ENCODE measurements at regions not wholly inside any gene's neighbourhood (a gene's known extent, or its start where the extent isn't known, plus 50 kb on each side); places are given as distances from the start of the nearest gene placed in this dataset.

- Histone ChIP-seq H3K4me1 (ENCODE audit: control insufficient read depth in 1 of 2, insufficient read depth in 2 of 2, low read depth in 1 of 2, low read length in 1 of 2) (peaks cover 0 to 7% of the 10 kb centered on the region in 2 experiments; a peak in 1 of 4 replicates), H3K9me2 (no peaks in the 10 kb centered on the region)
- POLR2A ChIA-PET: no interaction called here
Observed at GRCh38 chr15:20352241-20353200, 189.1 kb downstream of the GOLGA6L6 start.

GRCh38 chr15:20351448-20351971, 190.1 kb downstream of the GOLGA6L6 start:
- peaks cover 0 to 1% of the 10 kb centered on the region in 2 experiments; a peak in 1 of 4 replicates for H3K4me1 ChIP-seq (ENCODE audit: control insufficient read depth in 1 of 2, insufficient read depth in 2 of 2, low read depth in 1 of 2, low read length in 1 of 2)
- H2AFZ ChIP-seq (ENCODE audit: low read depth): no peak overlapping the region
- POLR2A ChIA-PET: no interaction called here
- no peak overlapping the region for H3K9ac ChIP-seq
- no peaks in the 10 kb centered on the region for H3F3A ChIP-seq (replicated peaks; ENCODE audit: insufficient read depth)
- H3K79me2 ChIP-seq (ENCODE audit: insufficient read depth): no peaks in the 10 kb centered on the region
- no peaks in the 10 kb centered on the region for H3K9me3 ChIP-seq
- no peaks in the 10 kb centered on the region for H3K9me2 ChIP-seq
- no peaks in the 10 kb centered on the region for H3K36me3 ChIP-seq (replicated peaks in 1 of 2; ENCODE audit: control insufficient read depth in 1 of 2, insufficient read depth in 2 of 2, low read length in 1 of 2)
- no peak overlapping the region for H3K27ac ChIP-seq (ENCODE audit: low read depth in 2 of 2, low read length in 1 of 2)
- H4K20me1 ChIP-seq (ENCODE audit: insufficient read depth): no peaks in the 10 kb centered on the region
- H3K4me2 ChIP-seq: no peak overlapping the region
- 13% methylated on average over 8 of the region's 9 CpGs for WGBS (ENCODE audit: low lambda C conversion rate)
- CTCF ChIA-PET: no interaction called here
- no peak overlapping the region for H3K4me3 ChIP-seq (ENCODE audit: low read depth in 2 of 2, low read length in 1 of 2)
- H3K27me3 ChIP-seq (ENCODE audit: insufficient read depth): peaks cover 74% of the 10 kb centered on the region
- no peak for DNase-seq
- TF ChIP-seq, protein P1, sequence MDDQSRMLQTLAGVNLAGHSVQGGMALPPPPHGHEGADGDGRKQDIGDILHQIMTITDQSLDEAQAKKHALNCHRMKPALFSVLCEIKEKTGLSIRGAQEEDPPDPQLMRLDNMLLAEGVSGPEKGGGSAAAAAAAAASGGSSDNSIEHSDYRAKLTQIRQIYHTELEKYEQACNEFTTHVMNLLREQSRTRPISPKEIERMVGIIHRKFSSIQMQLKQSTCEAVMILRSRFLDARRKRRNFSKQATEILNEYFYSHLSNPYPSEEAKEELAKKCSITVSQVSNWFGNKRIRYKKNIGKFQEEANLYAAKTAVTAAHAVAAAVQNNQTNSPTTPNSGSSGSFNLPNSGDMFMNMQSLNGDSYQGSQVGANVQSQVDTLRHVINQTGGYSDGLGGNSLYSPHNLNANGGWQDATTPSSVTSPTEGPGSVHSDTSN (IDR thresholded peaks at IDR 0.05): no peak
- TF ChIP-seq NFIC (IDR thresholded peaks at IDR 0.05; ENCODE audit: borderline replicate concordance) (no peak), RXRA (IDR thresholded peaks at IDR 0.05; ENCODE audit: borderline replicate concordance, low read depth) (no peak), JUND (IDR thresholded peaks at IDR 0.05) (no peak), NRF1 (IDR thresholded peaks at IDR 0.05; ENCODE audit: low read depth, low read length) (no peak), EP300 (IDR thresholded peaks at IDR 0.05; ENCODE audit: borderline replicate concordance in 1 of 2, low read depth in 1 of 2, low read length in 1 of 2) (no peak)

More at GRCh38 chr15:20352241-20353200, 189.1 kb downstream of the GOLGA6L6 start:
- Histone ChIP-seq H3K36me3 (replicated peaks in 1 of 2; ENCODE audit: control insufficient read depth in 1 of 2, insufficient read depth in 2 of 2, low read length in 1 of 2) (no peaks in the 10 kb centered on the region), H3K79me2 (ENCODE audit: insufficient read depth) (no peaks in the 10 kb centered on the region), H3F3A (replicated peaks; ENCODE audit: insufficient read depth) (no peaks in the 10 kb centered on the region), H3K4me3 (ENCODE audit: low read depth in 2 of 2, low read length in 1 of 2) (no peak overlapping the region), H4K20me1 (ENCODE audit: insufficient read depth) (no peaks in the 10 kb centered on the region), H3K9me3 (no peaks in the 10 kb centered on the region), H3K27ac (ENCODE audit: low read depth in 2 of 2, low read length in 1 of 2) (no peak overlapping the region), H3K27me3 (ENCODE audit: insufficient read depth) (peaks cover 69% of the 10 kb centered on the region), H2AFZ (ENCODE audit: low read depth) (no peak overlapping the region), H3K9ac (no peak overlapping the region), H3K4me2 (no peak overlapping the region)
- no peak for TF ChIP-seq TCF12 (IDR thresholded peaks at IDR 0.05)
- CTCF ChIA-PET: no interaction called here
- no peak for DNase-seq
- 19% methylated on average over 14 of the region's 17 CpGs for WGBS (ENCODE audit: low lambda C conversion rate)

GRCh38 chr15:20349774-20350498, 191.7 kb downstream of the GOLGA6L6 start:
- no peaks in the 10 kb centered on the region for H3F3A ChIP-seq (replicated peaks; ENCODE audit: insufficient read depth)
- CTCF ChIA-PET: no interaction called here
- H3K36me3 ChIP-seq (replicated peaks in 1 of 2; ENCODE audit: control insufficient read depth in 1 of 2, insufficient read depth in 2 of 2, low read length in 1 of 2): no peaks in the 10 kb centered on the region
- peaks cover 62% of the 10 kb centered on the region for H3K27me3 ChIP-seq (ENCODE audit: insufficient read depth)
- no peak overlapping the region for H3K9ac ChIP-seq
- POLR2A ChIA-PET: no interaction called here
- H4K20me1 ChIP-seq (ENCODE audit: insufficient read depth): no peaks in the 10 kb centered on the region
- no peaks in the 10 kb centered on the region for H3K79me2 ChIP-seq (ENCODE audit: insufficient read depth)
- H3K4me2 ChIP-seq: no peak overlapping the region
- H3K4me3 ChIP-seq (ENCODE audit: low read depth in 2 of 2, low read length in 1 of 2): no peak overlapping the region
- H3K9me3 ChIP-seq: no peaks in the 10 kb centered on the region
- no peak overlapping the region for H2AFZ ChIP-seq (ENCODE audit: low read depth)
- no peaks in the 10 kb centered on the region for H3K9me2 ChIP-seq
- H3K4me1 ChIP-seq (ENCODE audit: control insufficient read depth in 1 of 2, insufficient read depth in 2 of 2, low read depth in 1 of 2, low read length in 1 of 2): no peaks in the 10 kb centered on the region
- 18% methylated on average over 13 of the region's 13 CpGs for whole genome bisulfite sequencing (ENCODE audit: low lambda C conversion rate)
- no peak overlapping the region for H3K27ac ChIP-seq (ENCODE audit: low read depth in 2 of 2, low read length in 1 of 2)
- DNase-seq: no peak
- TF ChIP-seq RXRA (IDR thresholded peaks at IDR 0.05; ENCODE audit: borderline replicate concordance, low read depth): no peak
- TF ChIP-seq FOSL2 (IDR thresholded peaks at IDR 0.05; ENCODE audit: borderline replicate concordance, low read depth): no peak
- no peak for TF ChIP-seq RCOR1 (IDR thresholded peaks at IDR 0.05; ENCODE audit: low read length)
- TF ChIP-seq, protein P1 (IDR thresholded peaks at IDR 0.05): no peak
- TF ChIP-seq TCF12 (IDR thresholded peaks at IDR 0.05): no peak
- no peak for TF ChIP-seq SIN3A (IDR thresholded peaks at IDR 0.05; ENCODE audit: borderline replicate concordance, low read depth, low read length)
- no peak for TF ChIP-seq SMC3 (IDR thresholded peaks at IDR 0.05; ENCODE audit: low read depth, low read length)
- TF ChIP-seq NFIC (IDR thresholded peaks at IDR 0.05; ENCODE audit: borderline replicate concordance): no peak
- TF ChIP-seq, protein P2, sequence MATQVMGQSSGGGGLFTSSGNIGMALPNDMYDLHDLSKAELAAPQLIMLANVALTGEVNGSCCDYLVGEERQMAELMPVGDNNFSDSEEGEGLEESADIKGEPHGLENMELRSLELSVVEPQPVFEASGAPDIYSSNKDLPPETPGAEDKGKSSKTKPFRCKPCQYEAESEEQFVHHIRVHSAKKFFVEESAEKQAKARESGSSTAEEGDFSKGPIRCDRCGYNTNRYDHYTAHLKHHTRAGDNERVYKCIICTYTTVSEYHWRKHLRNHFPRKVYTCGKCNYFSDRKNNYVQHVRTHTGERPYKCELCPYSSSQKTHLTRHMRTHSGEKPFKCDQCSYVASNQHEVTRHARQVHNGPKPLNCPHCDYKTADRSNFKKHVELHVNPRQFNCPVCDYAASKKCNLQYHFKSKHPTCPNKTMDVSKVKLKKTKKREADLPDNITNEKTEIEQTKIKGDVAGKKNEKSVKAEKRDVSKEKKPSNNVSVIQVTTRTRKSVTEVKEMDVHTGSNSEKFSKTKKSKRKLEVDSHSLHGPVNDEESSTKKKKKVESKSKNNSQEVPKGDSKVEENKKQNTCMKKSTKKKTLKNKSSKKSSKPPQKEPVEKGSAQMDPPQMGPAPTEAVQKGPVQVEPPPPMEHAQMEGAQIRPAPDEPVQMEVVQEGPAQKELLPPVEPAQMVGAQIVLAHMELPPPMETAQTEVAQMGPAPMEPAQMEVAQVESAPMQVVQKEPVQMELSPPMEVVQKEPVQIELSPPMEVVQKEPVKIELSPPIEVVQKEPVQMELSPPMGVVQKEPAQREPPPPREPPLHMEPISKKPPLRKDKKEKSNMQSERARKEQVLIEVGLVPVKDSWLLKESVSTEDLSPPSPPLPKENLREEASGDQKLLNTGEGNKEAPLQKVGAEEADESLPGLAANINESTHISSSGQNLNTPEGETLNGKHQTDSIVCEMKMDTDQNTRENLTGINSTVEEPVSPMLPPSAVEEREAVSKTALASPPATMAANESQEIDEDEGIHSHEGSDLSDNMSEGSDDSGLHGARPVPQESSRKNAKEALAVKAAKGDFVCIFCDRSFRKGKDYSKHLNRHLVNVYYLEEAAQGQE (IDR thresholded peaks at IDR 0.05; ENCODE audit: low read depth, low read length): no peak
